ENCODE measurements at regions not wholly inside any gene's neighbourhood (a gene's known extent, or its start where the extent isn't known, plus 50 kb on each side); places are given as distances from the start of the nearest gene placed in this dataset.

GRCh38 chr3:67077656-67078055 is 79.5 kb downstream of the KBTBD8 start:
- no peaks in the 10 kb centered on the region for H3K9me3 ChIP-seq
- H3K27me3 ChIP-seq, result no peaks in the 10 kb centered on the region
- no peak for TF ChIP-seq CTCF (IDR thresholded peaks at IDR 0.05)
- H3K27ac ChIP-seq, result no peak overlapping the region
- intact Hi-C loops (cut with DNase I), result no loop called here
- H3K4me3 ChIP-seq, result no peak overlapping the region
- ATAC-seq, result no peak
- no peaks in the 10 kb centered on the region for H3K4me1 ChIP-seq
- no peak for DNase-seq
- H3K36me3 ChIP-seq, result no peaks in the 10 kb centered on the region

DNA sequence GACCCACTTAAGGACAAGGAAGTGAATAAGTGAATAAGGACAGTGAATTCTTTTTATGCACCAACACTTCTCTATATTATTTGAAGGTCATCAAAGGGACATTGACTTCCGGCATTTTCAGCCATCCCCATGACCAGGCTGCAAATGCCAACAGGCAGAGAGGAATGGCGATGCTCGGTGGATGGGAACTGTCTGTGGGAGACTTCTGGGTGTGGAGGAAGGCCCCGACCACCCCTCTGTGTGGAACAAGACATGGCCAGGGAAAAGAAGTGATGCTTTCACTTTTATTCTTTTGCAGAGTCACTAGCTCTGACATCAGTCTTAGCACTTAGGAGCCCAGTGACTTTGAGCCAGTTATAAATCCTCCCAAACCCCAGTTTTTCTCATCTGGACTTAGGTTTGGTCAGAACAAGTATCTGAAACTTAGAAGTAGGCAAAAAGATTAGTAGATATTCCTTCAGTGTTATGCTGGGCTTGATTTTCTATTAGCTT is 84.5 kb downstream of the KBTBD8 start:
- Histone ChIP-seq H3K9me3 (no peaks in the 10 kb centered on the region), H3K4me3 (no peak overlapping the region), H3K27ac (no peak overlapping the region), H3K4me1 (no peaks in the 10 kb centered on the region), H3K27me3 (no peaks in the 10 kb centered on the region), H3K36me3 (no peaks in the 10 kb centered on the region)
- no peak for TF ChIP-seq CTCF (IDR thresholded peaks at IDR 0.05)
- intact Hi-C loops (cut with DNase I), result no loop called here
- DNase-seq (no peak), ATAC-seq (no peak)

DNA sequence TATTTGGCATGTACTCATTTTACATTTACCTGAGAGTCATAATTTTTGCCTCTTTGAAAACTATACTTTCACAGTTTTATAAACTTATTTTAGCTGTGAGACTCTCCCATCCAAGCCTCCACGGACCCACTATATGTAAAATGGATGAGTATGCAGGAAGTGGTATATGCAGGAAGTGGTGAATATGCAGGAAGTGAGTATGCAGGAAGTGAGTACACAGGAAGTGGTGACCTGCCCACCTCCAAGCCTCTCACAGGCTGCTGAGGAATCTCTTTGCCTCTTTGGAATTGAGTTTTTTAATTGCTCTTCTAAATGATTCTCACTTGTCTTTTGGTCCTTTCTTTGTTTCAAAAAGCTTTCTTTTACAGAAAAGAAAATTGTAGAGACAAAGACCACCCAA is 85.2 kb downstream of the KBTBD8 start:
- no peaks in the 10 kb centered on the region for H3K27me3 ChIP-seq
- H3K36me3 ChIP-seq, result no peaks in the 10 kb centered on the region
- intact Hi-C loops (cut with DNase I), result no loop called here
- DNase-seq (no peak), ATAC-seq (peak; percentile 35)
- H3K4me1 ChIP-seq, result no peaks in the 10 kb centered on the region
- TF ChIP-seq CTCF (IDR thresholded peaks at IDR 0.05), result no peak
- no peaks in the 10 kb centered on the region for H3K9me3 ChIP-seq
- H3K4me3 ChIP-seq, result no peak overlapping the region
- H3K27ac ChIP-seq, result no peak overlapping the region

DNA sequence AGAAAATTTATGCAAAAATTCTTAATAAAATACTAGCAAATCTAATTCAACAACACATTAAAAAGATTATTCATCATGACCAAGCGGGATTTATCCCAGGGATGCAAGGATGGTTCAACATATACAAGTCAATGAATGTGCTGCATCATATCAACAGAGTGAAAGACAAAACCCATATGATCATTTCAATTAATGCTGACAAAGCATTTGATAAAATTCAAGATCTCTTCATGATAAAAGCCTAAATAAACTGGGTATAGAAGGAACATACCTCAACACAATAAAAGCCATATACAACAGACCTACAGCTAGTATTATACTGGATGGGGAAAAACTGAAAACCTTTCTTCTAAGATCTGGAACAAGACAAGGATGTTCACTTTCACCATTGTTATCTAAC is 89.7 kb downstream of the KBTBD8 start:
- H3K4me3 ChIP-seq, result no peak overlapping the region
- intact Hi-C loops (cut with DNase I), result no loop called here
- H3K27ac ChIP-seq, result no peak overlapping the region

DNA sequence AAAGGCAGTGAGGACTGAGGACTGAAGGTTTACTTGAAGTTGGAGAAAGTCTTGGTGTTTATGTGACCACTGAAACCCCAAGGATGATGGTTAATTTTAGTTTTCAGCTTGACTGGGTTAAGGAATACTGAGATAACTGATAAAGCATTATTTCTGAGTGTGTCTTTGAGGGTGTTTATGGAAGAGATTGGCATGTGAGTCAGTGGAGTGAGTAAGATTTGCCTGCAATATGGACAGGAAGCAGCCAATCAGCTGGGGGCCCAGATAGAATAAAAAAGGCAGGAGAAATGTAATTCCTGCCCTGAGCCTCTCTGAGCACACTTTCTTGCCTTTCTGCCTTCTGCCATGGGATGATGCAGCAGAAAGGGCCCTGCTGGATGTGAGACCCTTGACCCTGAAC is 92.4 kb downstream of the KBTBD8 start:
- Histone ChIP-seq H3K4me3 (no peak overlapping the region), H3K36me3 (no peaks in the 10 kb centered on the region), H3K27ac (no peak overlapping the region), H3K9me3 (no peaks in the 10 kb centered on the region), H3K4me1 (no peaks in the 10 kb centered on the region), H3K27me3 (no peaks in the 10 kb centered on the region)
- no peak for TF ChIP-seq CTCF (IDR thresholded peaks at IDR 0.05)
- ATAC-seq (no peak), DNase-seq (no peak)
- intact Hi-C loops (cut with DNase I), result no loop called here

More for the DNA sequence above, 89.7 kb downstream of the KBTBD8 start:
- DNase-seq (no peak), ATAC-seq (no peak)
- Histone ChIP-seq H3K9me3 (no peaks in the 10 kb centered on the region), H3K27me3 (no peaks in the 10 kb centered on the region), H3K36me3 (no peaks in the 10 kb centered on the region), H3K4me1 (no peaks in the 10 kb centered on the region)
- no peak for TF ChIP-seq CTCF (IDR thresholded peaks at IDR 0.05)

DNA sequence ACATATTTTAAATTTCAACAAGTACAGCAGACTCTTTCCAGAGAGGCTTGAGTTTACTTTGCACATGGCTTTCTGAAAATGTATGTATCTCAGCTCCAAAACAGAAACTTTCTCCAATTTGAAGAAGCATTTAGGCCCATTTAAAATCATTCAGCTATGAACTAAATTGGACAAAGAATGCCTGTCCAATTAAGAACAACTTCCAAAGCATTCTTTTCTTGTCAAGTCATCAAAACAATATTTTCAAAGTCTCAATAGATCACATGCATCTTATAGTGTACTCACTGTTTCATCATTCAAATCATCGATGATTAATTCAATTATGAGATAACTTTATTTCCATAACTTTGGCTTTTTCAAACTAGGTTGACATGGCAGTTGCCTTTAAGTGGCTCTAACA is 95.2 kb downstream of the KBTBD8 start:
- Histone ChIP-seq H3K27me3 (no peaks in the 10 kb centered on the region), H3K4me1 (no peaks in the 10 kb centered on the region), H3K9me3 (no peaks in the 10 kb centered on the region), H3K27ac (no peak overlapping the region), H3K4me3 (no peak overlapping the region), H3K36me3 (no peaks in the 10 kb centered on the region)
- DNase-seq, result no peak
- no peak for ATAC-seq
- TF ChIP-seq CTCF (IDR thresholded peaks at IDR 0.05), result no peak
- intact Hi-C loops (cut with DNase I), result no loop called here

All from upper lobe of right lung (tissue), 1 donor.